Non-pigmented ciliary epithelial cell (primary cell): ENCODE measurements at regions not wholly inside any gene's neighbourhood (a gene's known extent, or its start where the extent isn't known, plus 50 kb on each side); places are given as distances from the start of the nearest gene placed in this dataset.

ENCODE experiments used
- DNase-seq: peaks from one replicate; pipeline ENCODE4 v3.0.0-alpha.2; 2010; ENCODE audit warnings: low read depth

GRCh38 chr13:100854006-100854405 lies 179.4 kb upstream of the TMTC4 start:
- DNase-seq = no peak

- no peak for DNase-seq
These were observed 178.8 kb upstream of the TMTC4 start for GRCh38 chr13:100853434-100853833.

- DNase-seq = no peak
These were observed 177.6 kb upstream of the TMTC4 start for GRCh38 chr13:100852146-100852545.

- no peak for DNase-seq
These were observed 173.7 kb upstream of the TMTC4 start for GRCh38 chr13:100848304-100848703.

- DNase-seq = no peak
These were observed 170.6 kb upstream of the TMTC4 start for GRCh38 chr13:100845128-100845757.

- DNase-seq = no peak
These were observed 167.5 kb upstream of the TMTC4 start for GRCh38 chr13:100842136-100842535.

- DNase-seq = no peak
These were observed 163.8 kb upstream of the TMTC4 start for GRCh38 chr13:100838387-100838786.

- no peak for DNase-seq
These were observed 163.0 kb upstream of the TMTC4 start for GRCh38 chr13:100837631-100838030.

GRCh38 chr13:100836711-100837110 lies 162.1 kb upstream of the TMTC4 start:
- DNase-seq = no peak

- no peak for DNase-seq
These were observed 161.1 kb upstream of the TMTC4 start for GRCh38 chr13:100835695-100836094.

- DNase-seq = no peak
These were observed 158.8 kb upstream of the TMTC4 start for GRCh38 chr13:100833427-100833826.

- DNase-seq = no peak
These were observed 153.6 kb upstream of the TMTC4 start for GRCh38 chr13:100828226-100828625.

GRCh38 chr13:100827489-100828176 lies 153.0 kb upstream of the TMTC4 start:
- no peak for DNase-seq

- no peak for DNase-seq
These were observed 151.8 kb upstream of the TMTC4 start for GRCh38 chr13:100826441-100826840.

GRCh38 chr13:100825557-100825956 lies 151.0 kb upstream of the TMTC4 start:
- no peak for DNase-seq

GRCh38 chr13:100824366-100824765 lies 149.8 kb upstream of the TMTC4 start:
- no peak for DNase-seq

GRCh38 chr13:100823448-100823847 lies 148.9 kb upstream of the TMTC4 start:
- DNase-seq = no peak

GRCh38 chr13:100822871-100823443 lies 148.4 kb upstream of the TMTC4 start:
- no peak for DNase-seq

- DNase-seq = no peak
These were observed 144.1 kb upstream of the TMTC4 start for GRCh38 chr13:100818711-100819110.

GRCh38 chr13:100817928-100818327 lies 143.3 kb upstream of the TMTC4 start:
- DNase-seq = no peak

GRCh38 chr13:100815476-100816046 lies 141.0 kb upstream of the TMTC4 start:
- DNase-seq = no peak

GRCh38 chr13:100812982-100813584 lies 138.5 kb upstream of the TMTC4 start:
- no peak for DNase-seq

- DNase-seq = no peak
These were observed 137.3 kb upstream of the TMTC4 start for GRCh38 chr13:100811928-100812327.
